ENCODE measurements at regions not wholly inside any gene's neighbourhood (a gene's known extent, or its start where the extent isn't known, plus 50 kb on each side); places are given as distances from the start of the nearest gene placed in this dataset.

DNA sequence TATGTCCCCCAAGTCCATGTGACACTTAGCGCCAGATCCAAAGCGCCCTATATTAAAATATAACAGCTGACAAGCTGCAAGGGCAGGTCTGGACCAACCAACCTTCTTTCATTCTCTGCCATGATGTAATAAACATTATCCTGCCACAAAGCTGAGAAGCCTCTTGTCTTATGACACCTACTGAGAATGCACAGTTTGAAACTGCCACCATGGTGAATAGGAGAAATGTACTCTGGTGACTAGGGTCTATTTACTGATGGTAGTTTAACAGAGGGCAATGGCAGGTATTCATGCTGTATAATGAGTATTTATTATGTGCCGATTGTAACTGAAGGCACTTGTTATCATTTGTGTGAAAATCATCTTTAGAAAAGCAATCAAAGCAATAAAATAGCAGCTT is 634.0 kb downstream of the OTOL1 start:
- POLR2A ChIA-PET, result no interaction called here
- WGBS (ENCODE audit: insufficient coverage, low coverage, missing lambda C conversion rate), result 2% methylated on average over 3 of the region's 3 CpGs
- Histone ChIP-seq H3K36me3 (ENCODE audit: control insufficient read depth, insufficient read depth, low read length) (no peaks in the 10 kb centered on the region), H3K27ac (ENCODE audit: extremely low read depth, low read depth, low read length) (no peak overlapping the region), H3K4me1 (replicated peaks in 1 of 2; ENCODE audit: control insufficient read depth in 2 of 2, insufficient read depth in 2 of 2, low read length in 2 of 2) (no peaks in the 10 kb centered on the region), H3K9ac (ENCODE audit: insufficient read depth in 1 of 2, low read depth in 2 of 2, low read length in 2 of 2) (no peak overlapping the region), H3K9me1 (ENCODE audit: control insufficient read depth, insufficient read depth, low read length) (no peaks in the 10 kb centered on the region), H3K4me3 (no peak overlapping the region), H3K27me3 (ENCODE audit: control insufficient read depth in 2 of 2, insufficient read depth in 2 of 2, low read length in 2 of 2) (no peaks in the 10 kb centered on the region), H2AFZ (ENCODE audit: low read depth, low read length) (no peak overlapping the region), H3K9me3 (replicated peaks; ENCODE audit: control insufficient read depth, insufficient read depth, low read depth, low read length) (no peaks in the 10 kb centered on the region), H3K4me2 (ENCODE audit: insufficient read depth, low read length) (no peak overlapping the region), H4K20me1 (replicated peaks; ENCODE audit: control insufficient read depth, insufficient read depth, low read length) (no peaks in the 10 kb centered on the region), H3K79me2 (ENCODE audit: control insufficient read depth, insufficient read depth, low read length) (no peaks in the 10 kb centered on the region)
- FAIRE-seq (no peak), DNase-seq (ENCODE audit: extremely low read depth in 1 of 4, low spot score in 3 of 4) (no peak), ATAC-seq (no peak)
- in situ Hi-C loops (cut with MboI), result no loop called here
- no TSS peak for BruUV-seq (replicated peaks)
- CTCF ChIA-PET (ENCODE audit: low intra/inter-chr PET ratio), result no interaction called here
- intact Hi-C loops (cut with micrococcal nuclease), result no loop called here
- no peak for TF ChIP-seq ZBTB17 (CRISPR knock-in tag; IDR thresholded peaks at IDR 0.05)
- TF ChIP-seq CHD1 (IDR thresholded peaks at IDR 0.05; ENCODE audit: low read length), result no peak
- TF ChIP-seq SOX6 (IDR thresholded peaks at IDR 0.05), result no peak
- TF ChIP-seq ARHGAP35 (IDR thresholded peaks at IDR 0.05; ENCODE audit: partially characterized antibody), result no peak
- TF ChIP-seq KDM5B (IDR thresholded peaks at IDR 0.05; ENCODE audit: insufficient replicate concordance, low read depth, low read length), result no peak
- TF ChIP-seq HNRNPL (IDR thresholded peaks at IDR 0.05; ENCODE audit: low read depth, low read length), result no peak
- TF ChIP-seq ZNF395 (CRISPR knock-in tag; IDR thresholded peaks at IDR 0.05), result no peak
- TF ChIP-seq ZBTB2 (IDR thresholded peaks at IDR 0.05), result no peak
- TF ChIP-seq FOXM1 (IDR thresholded peaks at IDR 0.05; ENCODE audit: low read depth), result no peak
- TF ChIP-seq FOXM1 (CRISPR knock-in tag; IDR thresholded peaks at IDR 0.05; ENCODE audit: low read depth), result no peak
- no peak for TF ChIP-seq FOS (IDR thresholded peaks at IDR 0.05; ENCODE audit: extremely low read depth, insufficient read length)
- TF ChIP-seq, protein P1, sequence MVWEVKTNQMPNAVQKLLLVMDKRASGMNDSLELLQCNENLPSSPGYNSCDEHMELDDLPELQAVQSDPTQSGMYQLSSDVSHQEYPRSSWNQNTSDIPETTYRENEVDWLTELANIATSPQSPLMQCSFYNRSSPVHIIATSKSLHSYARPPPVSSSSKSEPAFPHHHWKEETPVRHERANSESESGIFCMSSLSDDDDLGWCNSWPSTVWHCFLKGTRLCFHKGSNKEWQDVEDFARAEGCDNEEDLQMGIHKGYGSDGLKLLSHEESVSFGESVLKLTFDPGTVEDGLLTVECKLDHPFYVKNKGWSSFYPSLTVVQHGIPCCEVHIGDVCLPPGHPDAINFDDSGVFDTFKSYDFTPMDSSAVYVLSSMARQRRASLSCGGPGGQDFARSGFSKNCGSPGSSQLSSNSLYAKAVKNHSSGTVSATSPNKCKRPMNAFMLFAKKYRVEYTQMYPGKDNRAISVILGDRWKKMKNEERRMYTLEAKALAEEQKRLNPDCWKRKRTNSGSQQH (CRISPR knock-in tag; IDR thresholded peaks at IDR 0.05), result no peak
- no peak for TF ChIP-seq ZNF263 (CRISPR knock-in tag; IDR thresholded peaks at IDR 0.05; ENCODE audit: borderline replicate concordance)
- TF ChIP-seq, protein P2, sequence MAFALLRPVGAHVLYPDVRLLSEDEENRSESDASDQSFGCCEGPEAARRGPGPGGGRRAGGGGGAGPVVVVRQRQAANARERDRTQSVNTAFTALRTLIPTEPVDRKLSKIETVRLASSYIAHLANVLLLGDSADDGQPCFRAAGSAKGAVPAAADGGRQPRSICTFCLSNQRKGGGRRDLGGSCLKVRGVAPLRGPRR (CRISPR knock-in tag; IDR thresholded peaks at IDR 0.05), result no peak
- TF ChIP-seq CBFA2T2 (conservative IDR thresholded peaks at IDR 0.05), result no peak
- TF ChIP-seq MTA2 (IDR thresholded peaks at IDR 0.05; ENCODE audit: low read depth), result no peak
- no peak for TF ChIP-seq NFE2L1 (tag; IDR thresholded peaks at IDR 0.05; ENCODE audit: borderline replicate concordance, low read depth)
- no peak for TF ChIP-seq ZNF766 (CRISPR knock-in tag; conservative IDR thresholded peaks at IDR 0.05)
- no peak for TF ChIP-seq ZFP91 (CRISPR knock-in tag; IDR thresholded peaks at IDR 0.05)
